Activated T-helper 1 cell treated with anti-CD3 and anti-CD28 coated beads, Interleukin-2, amount 50 U/mL, for 16 hours (primary cell): ENCODE measurements at regions not wholly inside any gene's neighbourhood (a gene's known extent, or its start where the extent isn't known, plus 50 kb on each side); places are given as distances from the start of the nearest gene placed in this dataset.
"Not testable (repeated sequence)": the region's sequence is repeated elsewhere in the genome, so short reads cannot be mapped to it uniquely, and the experiment has no call there.

ENCODE experiments used
- DNase-seq, 2 donors: peaks; one replicate each; pipeline ENCODE4 v3.0.0-alpha.2; 2020; ENCODE audit warnings: low read depth in 1 of 2, low spot score in 1 of 2

DNA sequence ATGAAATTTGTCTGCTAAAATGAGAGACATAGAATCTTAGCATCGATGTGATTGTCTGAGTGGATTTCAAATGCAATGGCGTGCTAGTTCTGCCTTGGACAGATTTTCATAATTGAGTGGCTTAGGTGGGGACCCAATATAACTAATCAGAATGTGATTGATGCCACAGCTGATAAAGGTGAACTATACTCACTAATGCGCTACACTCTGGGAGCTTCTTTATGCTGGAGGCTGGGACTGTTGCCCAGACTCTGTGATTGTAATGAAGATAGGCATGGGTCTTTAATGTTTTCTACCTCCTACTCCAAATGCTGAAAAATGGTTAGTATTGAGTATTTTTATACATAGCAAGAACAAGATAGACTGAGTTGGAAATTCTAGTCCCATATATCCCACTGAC, 339.5 kb upstream of the SLC39A10 start:
- DNase-seq = no peak

DNA sequence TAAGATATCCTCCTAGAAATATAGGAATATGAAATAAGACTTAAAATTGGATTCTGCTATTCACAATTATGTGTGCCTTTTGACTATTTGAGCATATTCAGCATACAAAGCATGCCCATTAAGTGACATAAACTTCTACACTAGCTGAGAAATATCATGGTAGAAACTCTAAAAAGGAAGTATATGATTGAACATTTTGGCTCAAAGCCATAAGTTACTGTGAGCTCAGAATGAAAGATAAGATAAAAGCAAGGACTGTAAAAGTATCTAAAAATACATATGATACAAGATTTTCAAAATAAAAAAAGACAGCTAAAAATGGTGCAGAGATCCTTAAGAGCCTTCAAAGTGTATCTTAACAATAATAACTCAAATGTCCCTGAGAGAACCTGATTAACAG, 340.5 kb upstream of the SLC39A10 start:
- DNase-seq = no peak

DNA sequence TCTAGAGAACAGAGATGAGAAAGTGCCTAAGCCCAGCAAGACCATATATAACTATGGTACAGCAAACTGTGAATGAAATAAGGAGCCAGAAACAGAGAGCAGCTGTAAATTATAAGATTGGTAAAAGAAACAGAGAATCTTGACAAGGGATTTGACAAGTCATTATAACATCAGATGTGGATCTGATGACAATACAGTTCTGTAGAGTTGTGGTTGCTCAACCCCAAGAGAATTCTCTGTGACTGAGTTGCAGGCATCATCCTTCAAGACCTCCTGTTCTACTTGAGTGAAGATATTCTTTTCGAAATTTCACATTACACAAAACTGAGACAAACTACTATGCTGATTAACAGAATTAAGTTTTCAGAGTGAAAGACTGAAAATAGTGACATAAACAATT, 343.1 kb upstream of the SLC39A10 start:
- no peak for DNase-seq

DNA sequence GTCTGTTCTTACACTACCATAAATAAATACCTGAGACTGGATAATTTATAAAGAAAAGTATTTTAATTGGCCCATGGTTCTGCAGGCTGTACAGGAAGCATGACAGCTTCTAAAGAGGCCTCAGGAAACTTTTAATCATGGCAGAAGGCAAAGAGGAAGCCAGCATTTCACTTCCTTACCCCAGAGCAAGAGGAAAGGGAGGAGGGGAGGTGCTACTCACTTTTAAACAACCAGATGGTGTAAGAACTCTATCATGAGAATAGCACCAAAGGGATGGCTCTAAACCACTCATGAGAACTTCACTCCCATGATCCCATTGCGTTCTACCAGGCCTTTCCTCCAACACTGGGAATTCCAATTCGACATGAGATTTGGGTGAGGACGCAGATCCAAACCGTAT, 344.4 kb upstream of the SLC39A10 start:
- DNase-seq = no peak

DNA sequence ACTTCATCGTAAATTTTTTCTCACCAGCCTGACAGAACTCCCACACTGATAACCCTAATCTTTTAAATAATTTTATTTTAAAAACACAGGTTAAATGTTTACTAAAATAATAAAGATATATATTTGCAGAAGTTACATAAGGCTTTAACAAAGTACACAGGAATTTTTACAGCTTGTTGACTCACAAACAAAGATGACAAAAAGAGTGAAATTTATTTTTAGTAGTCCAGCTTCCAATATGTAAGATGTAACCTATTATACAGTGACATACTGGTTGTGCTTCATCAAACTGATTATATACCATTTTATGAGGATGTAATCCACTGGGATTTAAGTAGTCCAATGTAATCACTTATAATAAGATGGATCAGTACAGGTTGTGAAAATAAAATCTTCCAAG, 348.9 kb upstream of the SLC39A10 start:
- no peak for DNase-seq

DNA sequence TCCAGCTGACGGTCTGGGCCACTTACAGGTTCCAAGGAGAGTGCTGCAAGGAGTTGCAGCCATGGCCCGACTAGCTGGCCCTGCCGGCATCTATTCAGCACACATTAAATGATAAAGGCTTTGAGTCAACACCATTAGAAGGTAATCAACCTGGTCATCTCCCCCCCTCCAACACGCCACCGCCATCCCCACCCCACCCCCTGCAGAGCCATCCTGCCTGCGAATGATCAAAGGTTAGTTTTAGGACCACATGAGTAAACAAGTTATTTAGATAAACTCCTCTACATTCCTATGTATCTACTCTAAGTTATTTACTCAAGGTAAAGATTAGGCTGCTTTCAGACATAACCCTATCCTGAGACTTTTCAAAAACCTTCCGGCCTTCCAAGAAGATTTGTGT, 349.3 kb upstream of the SLC39A10 start:
- DNase-seq = no peak

DNA sequence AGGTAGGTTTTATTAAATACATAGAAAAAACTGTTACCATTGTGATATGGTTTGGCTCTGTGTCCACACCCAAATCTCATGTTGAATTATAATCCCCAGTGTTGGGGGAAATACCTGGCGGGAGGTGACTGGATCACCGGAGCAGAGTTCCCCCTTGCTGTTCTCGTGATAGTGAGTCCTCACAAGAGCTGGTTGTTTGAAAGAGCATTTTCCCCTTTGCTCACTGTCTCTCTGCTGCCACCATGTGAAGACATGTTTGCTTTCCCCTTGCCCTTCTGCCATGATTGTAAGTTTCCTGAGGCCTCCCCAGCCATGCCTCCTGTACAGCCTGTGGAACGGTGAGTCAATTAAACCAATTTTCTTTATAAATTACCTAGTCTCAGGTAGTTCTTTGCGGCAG, 352.7 kb upstream of the SLC39A10 start:
- DNase-seq = no peak

DNA sequence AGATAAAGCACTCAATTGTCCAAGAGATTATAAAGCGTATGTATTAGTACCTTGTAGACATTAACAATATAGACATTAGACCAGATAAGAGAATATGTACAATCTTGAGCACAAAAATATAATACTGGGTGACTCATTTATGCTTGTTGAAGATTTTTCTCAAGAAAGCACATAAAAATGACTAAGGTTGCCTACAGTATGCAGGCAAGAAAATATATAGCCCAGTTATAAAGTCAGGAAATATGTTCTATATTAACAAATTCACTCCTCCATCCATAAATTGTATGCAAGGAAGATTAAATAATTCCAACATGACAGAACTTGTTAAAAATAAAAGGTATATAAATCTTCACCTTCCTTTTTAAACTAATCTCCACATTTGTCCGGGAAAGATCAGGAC, 356.4 kb upstream of the SLC39A10 start:
- DNase-seq = no peak

DNA sequence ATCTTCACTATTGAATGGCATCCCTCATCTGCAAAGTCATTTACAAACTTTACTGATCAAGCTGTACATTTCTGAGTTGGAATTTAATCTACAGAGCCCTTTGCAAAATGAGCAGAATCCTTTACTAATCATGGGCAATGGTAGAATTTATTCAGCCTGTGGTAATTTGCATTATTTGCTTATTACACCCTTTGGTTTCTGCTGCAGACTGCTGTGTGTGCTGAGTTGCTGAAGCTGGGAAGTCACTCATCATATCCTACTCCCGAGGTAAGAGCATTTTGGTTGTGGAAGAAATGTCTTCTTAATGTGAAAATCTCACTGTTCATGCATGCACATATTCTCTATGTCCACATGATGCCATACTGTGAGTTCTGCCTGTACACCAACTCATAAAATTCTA, 357.4 kb upstream of the SLC39A10 start:
- DNase-seq = no peak

DNA sequence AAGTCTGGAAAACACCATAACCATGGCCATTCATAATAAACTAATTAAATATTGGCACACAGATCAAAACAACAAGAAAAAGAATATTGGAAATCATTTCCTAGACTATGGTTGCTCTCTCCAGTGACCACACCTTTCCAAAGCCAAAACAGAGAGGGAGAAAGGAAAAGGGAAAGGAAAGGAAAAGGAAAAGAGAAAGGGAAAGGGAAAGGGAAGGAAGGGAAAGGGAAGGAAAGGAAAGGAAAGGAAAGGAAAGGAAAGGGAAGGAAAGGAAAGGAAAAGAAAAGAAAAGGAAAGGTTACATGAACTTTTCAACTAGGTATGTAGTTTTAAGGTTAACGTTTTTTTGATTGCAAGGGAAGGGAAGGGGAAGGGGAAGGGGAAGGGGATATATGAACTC, 360.5 kb upstream of the SLC39A10 start:
- DNase-seq = no peak

DNA sequence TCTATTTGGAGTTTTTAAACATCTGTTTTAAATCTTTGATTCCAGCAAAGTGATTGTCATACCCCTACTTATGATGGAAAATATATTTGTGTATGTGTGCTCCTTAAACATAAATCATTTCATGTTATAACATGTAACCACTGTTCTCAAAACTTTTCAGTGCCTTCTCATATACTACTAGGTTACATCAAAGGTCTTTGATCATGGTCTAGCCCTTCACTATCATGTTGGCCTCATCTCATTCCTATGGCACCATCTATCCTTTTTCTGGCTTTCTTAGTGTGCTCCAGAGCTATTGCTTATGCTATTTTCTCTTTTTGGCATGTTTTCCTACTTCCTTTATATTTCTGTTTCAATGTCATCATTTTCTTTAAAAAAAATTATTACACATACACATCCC, 367.9 kb upstream of the SLC39A10 start:
- no peak for DNase-seq

DNA sequence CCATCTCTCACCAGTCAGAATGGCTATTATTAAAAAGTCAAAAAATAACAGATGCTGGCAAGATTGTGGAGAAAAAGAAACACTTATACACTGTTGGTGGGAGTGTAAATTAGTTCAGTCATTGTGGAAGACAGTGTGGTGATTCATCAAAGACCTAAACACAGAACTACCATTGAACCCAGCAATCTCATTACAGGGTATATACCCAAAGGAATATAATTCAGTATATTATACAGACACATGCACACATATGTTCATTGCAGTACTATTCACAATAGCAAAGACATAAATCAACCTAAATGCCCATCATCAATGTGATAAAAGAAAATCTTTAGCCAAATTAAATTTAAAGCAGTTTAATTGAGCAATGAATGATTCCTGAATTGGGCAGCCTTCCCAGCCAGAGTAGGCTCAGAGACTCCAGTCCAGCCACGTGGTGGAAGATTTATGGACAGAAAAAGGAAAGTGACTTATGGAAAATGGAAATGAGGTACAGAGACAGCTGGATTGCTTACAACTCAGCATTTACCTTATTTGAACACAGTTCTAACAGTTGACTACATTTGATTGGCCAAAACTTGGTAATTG, 377.1 kb upstream of the SLC39A10 start:
- no peak for DNase-seq

DNA sequence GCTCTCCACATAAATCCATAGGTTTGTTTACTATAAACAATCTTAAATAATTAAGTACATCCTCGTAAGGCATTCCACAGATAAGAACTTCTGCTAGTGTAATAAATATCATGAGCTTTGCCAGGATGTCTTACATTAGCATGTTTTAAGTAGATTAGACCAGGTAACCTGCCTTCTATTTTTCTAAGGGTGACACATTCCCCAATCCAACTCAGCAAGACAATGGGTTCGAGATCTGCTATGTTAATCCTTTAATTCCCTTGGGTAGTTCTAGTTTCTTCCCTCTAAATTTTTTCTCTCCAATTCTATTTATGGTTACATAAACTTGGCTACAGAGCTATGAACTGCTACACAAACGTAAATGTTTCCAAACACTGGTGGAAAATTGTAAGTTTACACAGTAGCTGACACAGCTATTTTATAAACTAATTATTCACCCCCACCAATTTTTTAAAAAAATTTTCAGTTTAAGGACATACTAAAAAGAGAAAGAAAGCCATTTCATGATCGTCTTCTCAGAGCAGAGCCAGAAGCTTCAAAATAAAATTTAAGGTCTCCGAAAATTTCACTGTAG, 386.5 kb upstream of the SLC39A10 start:
- DNase-seq = no peak

DNA sequence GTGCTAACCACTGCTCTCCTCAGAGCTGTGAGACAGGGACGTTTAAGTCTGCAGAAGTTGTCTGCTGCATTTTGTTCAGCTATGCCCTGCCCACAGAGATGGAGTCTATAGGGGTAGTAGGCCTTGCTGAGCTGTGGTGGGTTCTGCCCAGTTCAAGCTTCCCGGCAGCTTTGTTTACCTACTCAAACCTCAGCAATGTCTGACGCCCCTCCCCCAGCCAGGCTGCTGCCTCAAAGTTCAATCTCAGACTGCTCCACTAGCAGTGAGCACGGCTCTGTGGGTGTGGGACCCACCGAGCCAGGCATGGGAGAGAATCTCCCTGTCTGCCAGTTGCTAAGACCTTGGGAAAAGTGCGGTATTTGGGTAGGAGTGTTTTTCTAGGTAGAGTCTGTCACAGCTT, 387.8 kb upstream of the SLC39A10 start:
- no peak for DNase-seq

DNA sequence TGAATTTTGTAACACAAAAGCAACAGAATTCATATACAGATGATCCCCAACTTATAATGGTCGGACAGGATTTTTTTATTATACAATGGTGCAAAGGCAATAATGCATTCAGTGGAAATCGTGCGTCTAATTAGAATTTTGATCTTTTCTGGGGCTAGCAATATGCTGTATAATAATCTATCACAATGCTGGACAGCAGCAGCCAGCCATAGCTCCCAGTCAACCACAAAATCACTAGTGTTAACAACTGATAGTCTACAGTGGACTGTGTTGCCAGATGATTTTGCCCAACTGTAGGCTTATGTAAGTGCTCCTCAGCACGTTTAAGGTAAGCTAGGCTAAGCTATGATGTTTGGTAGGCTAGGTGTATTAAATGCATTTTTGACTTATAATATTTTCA, 399.0 kb upstream of the SLC39A10 start:
- no peak for DNase-seq

DNA sequence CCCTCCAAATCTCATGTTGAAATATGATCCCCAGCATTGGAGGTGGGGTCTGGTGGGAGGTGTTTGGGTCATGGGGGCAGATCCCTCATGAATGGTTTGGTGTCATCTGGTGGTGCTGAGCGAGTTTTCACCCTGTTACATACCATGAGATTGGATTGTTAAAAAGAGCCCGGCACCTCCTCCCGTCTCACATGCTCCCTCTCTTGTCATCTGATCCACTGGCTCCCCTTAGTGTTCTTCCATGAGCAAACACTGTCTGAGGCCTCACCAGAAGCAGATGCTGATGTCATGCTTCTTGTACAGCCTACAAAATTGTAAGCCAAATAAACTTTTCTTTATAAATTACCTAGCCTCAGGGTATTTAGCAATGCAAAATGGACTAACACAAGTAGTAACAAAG, 405.0 kb upstream of the SLC39A10 start:
- DNase-seq = no peak

DNA sequence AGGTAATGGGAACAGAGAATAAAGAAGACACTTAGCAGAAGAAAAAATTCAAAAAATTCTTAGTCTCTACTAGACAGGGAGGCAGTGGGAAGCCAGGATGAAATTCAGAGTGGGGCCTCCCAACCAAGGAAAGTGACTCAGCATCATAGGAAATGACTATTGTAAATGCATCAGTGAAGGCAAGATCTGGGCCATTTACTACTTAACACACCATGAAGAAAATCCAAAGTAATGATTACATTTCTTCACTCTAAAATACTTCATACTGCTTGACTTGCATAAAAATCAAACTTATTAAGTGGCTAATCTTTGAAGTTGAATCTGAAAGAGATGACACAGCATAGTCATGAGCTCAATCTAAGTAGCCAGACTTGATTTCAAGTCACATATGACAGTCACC, 405.8 kb upstream of the SLC39A10 start:
- no peak for DNase-seq

DNA sequence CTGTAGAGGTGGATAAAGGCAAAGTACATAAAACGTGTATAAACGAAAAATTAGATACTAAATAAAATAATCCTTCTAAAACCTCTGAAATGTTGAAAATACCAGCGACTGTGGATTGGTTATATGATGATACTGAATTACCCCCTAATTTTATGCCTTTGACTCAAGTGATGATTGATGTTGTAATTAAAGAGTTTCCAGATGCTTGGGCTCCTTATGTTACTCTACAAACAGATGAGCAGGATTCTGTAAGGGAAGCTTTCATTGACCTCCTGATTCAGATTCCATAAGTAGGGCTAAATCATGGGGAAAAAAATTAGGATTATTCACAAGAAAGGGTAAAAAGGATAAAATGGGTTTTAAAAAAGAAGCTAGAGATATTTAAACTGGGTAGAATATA, 418.2 kb upstream of the SLC39A10 start:
- DNase-seq = no peak

DNA sequence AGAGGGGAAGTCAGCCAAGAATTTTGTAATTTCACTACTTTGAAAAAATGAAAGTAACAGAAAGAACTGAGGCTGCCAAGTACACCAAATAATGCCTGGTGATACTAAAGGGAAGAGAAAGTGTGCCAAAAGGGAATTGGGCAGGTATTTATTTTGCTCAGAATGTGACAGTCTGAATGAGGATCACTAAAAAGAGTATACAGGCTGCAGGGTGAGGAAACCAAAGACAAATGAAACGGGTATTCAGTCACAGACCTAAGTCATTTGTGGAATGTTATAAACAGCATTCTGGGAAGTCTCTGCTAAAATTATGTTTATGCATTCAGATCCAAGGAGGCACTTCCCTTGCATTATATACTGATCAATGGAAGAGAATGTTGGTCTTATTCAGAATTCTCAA, 418.6 kb upstream of the SLC39A10 start:
- DNase-seq = no peak

DNA sequence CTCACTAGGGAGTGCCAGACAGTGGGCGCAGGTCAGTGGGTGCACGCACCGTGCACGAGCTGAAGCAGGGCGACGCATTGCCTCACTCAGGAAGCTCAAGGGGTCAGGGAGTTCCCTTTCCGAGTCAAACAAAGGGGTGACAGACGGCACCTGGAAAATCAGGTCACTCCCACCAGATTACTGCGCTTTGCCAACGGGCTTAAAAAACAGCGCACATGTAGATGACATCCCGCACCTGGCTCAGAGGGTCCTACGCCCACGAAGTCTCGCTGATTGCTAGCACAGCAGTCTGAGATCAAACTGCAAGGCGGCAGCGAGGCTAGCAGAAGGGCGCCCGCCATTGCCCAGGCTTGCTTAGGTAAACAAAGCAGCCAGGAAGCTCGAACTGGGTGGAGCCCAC, 428.5 kb upstream of the SLC39A10 start:
- DNase-seq = not testable (repeated sequence)

DNA sequence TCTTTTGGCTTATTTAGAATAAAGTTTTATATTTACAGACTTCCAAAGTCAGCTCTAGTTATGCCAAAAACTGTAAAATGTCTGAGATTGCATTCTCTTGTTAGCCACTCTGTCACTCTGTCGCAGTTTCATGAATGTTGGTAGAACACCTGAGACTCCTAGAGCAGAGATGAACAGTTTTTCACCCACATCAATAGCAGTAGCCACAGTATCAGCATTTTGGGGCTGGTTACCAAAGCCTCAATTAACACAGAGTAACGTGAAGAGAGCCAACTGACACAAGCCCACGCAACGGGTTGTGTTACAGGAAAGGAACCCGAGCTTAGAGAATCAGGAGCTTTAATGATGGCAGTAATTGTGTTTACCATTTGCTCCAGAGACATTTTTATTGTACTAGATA, 443.0 kb upstream of the SLC39A10 start:
- no peak for DNase-seq

DNA sequence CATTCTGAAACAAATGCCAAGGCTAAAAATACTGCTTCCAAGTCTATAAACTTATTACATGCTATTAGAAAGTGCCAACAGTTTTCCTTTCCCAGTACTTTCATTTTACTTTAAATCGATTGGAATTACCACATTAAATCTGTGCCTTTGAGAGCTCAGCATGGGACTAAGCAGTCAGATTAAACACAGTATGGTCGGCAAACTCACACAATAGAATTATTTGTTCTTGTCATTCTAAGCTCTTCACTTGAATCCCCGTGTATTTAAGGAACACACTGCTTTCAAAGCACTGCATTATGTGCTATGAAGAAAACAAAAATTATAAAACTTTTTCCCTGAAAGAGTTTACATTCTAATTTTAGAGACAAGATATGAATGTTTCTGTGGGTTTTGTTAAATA, 444.4 kb upstream of the SLC39A10 start:
- DNase-seq = no peak

DNA sequence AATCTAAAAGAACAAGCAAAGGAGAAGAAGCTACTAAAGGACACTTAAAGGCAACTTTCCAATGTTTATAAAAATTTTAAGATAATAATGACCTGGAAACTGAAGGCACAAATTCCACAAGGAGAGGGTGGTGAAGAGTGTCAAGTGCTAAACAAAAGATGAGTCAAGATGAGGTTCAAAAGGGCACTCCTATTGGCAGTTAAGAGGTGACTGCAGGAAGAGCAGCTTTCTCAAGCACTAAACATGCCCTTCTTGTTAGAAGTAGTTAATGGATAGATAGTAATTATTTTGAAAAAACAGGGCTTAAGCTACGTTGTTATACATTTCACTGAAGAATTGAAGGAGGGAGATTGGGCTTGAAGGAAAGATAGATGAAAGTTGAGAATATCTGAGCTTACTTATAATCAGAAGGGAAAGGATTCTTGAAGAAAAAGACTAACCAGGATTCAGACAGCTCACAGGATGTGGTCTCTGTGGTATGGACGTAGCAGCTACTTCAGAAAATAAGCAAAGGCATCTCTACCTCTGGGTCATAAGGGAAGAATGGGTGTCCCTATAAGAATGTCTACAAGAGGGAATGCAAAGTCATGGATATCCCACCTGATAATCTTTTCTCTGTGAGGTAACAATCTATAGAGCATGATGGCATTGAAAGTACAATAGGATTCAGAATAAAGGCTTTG, 454.7 kb upstream of the SLC39A10 start:
- no peak for DNase-seq
